ENCODE measurements at regions not wholly inside any gene's neighbourhood (a gene's known extent, or its start where the extent isn't known, plus 50 kb on each side); places are given as distances from the start of the nearest gene placed in this dataset.

DNA sequence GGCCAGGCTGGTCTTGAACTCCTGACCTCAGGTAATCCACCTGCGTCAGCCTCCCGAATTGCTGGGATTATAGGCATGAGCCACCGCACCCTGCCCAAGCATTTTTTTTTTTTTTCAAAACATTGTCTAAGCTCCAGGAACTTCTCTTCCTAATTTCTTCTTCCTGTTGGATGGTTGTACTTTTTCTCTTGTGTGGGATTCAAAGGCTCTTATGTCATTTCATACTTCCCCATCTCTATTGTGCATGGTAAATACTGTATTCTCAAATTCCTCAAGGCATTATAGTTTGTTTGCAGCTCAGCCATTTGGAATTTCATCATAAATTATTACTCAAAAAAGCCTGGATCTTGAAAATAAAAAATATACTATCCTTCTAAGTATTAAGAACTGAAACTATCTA is 199.1 kb upstream of the GADL1 start:
- no peak overlapping the region for H2AFZ ChIP-seq (ENCODE audit: low read depth, low read length, poor library complexity, severe bottlenecking)
- intact Hi-C loops (cut with micrococcal nuclease) = no loop called here
- H3K79me2 ChIP-seq (ENCODE audit: insufficient read depth, low read length) = no peaks in the 10 kb centered on the region
- H3K9ac ChIP-seq (ENCODE audit: low read length) = no peak overlapping the region
- no peak for TF ChIP-seq ZNF274 (IDR thresholded peaks at IDR 0.05; ENCODE audit: low read depth, low read length)
- TF ChIP-seq ZFX (IDR thresholded peaks at IDR 0.05) = no peak
- no peak for TF ChIP-seq EGR1 (IDR thresholded peaks at IDR 0.05; ENCODE audit: low read depth)
- TF ChIP-seq, protein P1, sequence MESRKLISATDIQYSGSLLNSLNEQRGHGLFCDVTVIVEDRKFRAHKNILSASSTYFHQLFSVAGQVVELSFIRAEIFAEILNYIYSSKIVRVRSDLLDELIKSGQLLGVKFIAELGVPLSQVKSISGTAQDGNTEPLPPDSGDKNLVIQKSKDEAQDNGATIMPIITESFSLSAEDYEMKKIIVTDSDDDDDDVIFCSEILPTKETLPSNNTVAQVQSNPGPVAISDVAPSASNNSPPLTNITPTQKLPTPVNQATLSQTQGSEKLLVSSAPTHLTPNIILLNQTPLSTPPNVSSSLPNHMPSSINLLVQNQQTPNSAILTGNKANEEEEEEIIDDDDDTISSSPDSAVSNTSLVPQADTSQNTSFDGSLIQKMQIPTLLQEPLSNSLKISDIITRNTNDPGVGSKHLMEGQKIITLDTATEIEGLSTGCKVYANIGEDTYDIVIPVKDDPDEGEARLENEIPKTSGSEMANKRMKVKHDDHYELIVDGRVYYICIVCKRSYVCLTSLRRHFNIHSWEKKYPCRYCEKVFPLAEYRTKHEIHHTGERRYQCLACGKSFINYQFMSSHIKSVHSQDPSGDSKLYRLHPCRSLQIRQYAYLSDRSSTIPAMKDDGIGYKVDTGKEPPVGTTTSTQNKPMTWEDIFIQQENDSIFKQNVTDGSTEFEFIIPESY (IDR thresholded peaks at IDR 0.05; ENCODE audit: extremely low read depth, insufficient replicate concordance, low read length) = no peak
- no peak for TF ChIP-seq SP1 (IDR thresholded peaks at IDR 0.05; ENCODE audit: low read depth)
- no peak for TF ChIP-seq POLR2AphosphoS5 (IDR thresholded peaks at IDR 0.05; ENCODE audit: low read depth, low read length)
- no peak for TF ChIP-seq ELF1 (IDR thresholded peaks at IDR 0.05; ENCODE audit: borderline replicate concordance, low read depth)
- no peak for TF ChIP-seq EZH2 (IDR thresholded peaks at IDR 0.05)
- no peak for TF ChIP-seq YY1 (IDR thresholded peaks at IDR 0.05; ENCODE audit: extremely low read depth, insufficient replicate concordance, low read depth, low read length)
- no peak for TF ChIP-seq RAD21 (IDR thresholded peaks at IDR 0.05; ENCODE audit: low read depth)
- TF ChIP-seq TCF7L2 (IDR thresholded peaks at IDR 0.05; ENCODE audit: borderline replicate concordance, extremely low read depth, insufficient read depth, insufficient read length) = no peak
- TF ChIP-seq, protein P2, sequence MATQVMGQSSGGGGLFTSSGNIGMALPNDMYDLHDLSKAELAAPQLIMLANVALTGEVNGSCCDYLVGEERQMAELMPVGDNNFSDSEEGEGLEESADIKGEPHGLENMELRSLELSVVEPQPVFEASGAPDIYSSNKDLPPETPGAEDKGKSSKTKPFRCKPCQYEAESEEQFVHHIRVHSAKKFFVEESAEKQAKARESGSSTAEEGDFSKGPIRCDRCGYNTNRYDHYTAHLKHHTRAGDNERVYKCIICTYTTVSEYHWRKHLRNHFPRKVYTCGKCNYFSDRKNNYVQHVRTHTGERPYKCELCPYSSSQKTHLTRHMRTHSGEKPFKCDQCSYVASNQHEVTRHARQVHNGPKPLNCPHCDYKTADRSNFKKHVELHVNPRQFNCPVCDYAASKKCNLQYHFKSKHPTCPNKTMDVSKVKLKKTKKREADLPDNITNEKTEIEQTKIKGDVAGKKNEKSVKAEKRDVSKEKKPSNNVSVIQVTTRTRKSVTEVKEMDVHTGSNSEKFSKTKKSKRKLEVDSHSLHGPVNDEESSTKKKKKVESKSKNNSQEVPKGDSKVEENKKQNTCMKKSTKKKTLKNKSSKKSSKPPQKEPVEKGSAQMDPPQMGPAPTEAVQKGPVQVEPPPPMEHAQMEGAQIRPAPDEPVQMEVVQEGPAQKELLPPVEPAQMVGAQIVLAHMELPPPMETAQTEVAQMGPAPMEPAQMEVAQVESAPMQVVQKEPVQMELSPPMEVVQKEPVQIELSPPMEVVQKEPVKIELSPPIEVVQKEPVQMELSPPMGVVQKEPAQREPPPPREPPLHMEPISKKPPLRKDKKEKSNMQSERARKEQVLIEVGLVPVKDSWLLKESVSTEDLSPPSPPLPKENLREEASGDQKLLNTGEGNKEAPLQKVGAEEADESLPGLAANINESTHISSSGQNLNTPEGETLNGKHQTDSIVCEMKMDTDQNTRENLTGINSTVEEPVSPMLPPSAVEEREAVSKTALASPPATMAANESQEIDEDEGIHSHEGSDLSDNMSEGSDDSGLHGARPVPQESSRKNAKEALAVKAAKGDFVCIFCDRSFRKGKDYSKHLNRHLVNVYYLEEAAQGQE (IDR thresholded peaks at IDR 0.05; ENCODE audit: low read depth) = no peak
- no peak for TF ChIP-seq POLR2A (IDR thresholded peaks at IDR 0.05; ENCODE audit: borderline replicate concordance, extremely low read depth, insufficient read depth, insufficient read length)
- no peak for TF ChIP-seq SIN3A (IDR thresholded peaks at IDR 0.05; ENCODE audit: low read depth)
- no peak for DNase-seq (ENCODE audit: low read depth, low spot score)
- no peak for ATAC-seq
- no peaks in the 10 kb centered on the region for H3K36me3 ChIP-seq (ENCODE audit: control insufficient read depth in 1 of 2, insufficient read depth in 2 of 2, low read length in 2 of 2)
- H3K9me2 ChIP-seq (ENCODE audit: insufficient read depth) = no peaks in the 10 kb centered on the region
- H3K9me3 ChIP-seq (ENCODE audit: control insufficient read depth in 1 of 2, insufficient read depth in 1 of 2, low read depth in 1 of 2, low read length in 2 of 2) = no peaks in the 10 kb centered on the region
- no peak overlapping the region for H3K4me2 ChIP-seq (ENCODE audit: low read length)
- ChIA-PET CTCF (no interaction called here), RAD21 (ENCODE audit: low non-redundant PET in 1 of 2, low total read pairs in 2 of 2, uncharacterized antibody in 2 of 2, unreplicated experiment in 2 of 2) (no interaction called here), POLR2A (no interaction called here)
- BruUV-seq (replicated peaks) = no TSS peak
- H4K20me1 ChIP-seq (ENCODE audit: insufficient read depth) = no peaks in the 10 kb centered on the region
- H3K4me1 ChIP-seq (ENCODE audit: control insufficient read depth in 1 of 2, insufficient read depth in 2 of 2, low read length in 2 of 2) = no peaks in the 10 kb centered on the region
- H3K27me3 ChIP-seq (ENCODE audit: insufficient read depth, low read length) = no peaks in the 10 kb centered on the region
- no peak overlapping the region for H3K27ac ChIP-seq (ENCODE audit: low read depth, low read length)
- no peak overlapping the region for H3K4me3 ChIP-seq (replicated peaks in 1 of 2; ENCODE audit: low read depth in 1 of 2, low read length in 2 of 2)

Measured in HCT116 (cell line).